ENCODE measurements at regions not wholly inside any gene's neighbourhood (a gene's known extent, or its start where the extent isn't known, plus 50 kb on each side); places are given as distances from the start of the nearest gene placed in this dataset.
"Not testable (repeated sequence)": the region's sequence is repeated elsewhere in the genome, so short reads cannot be mapped to it uniquely, and the experiment has no call there.

- no peaks in the 10 kb centered on the region for H3K4me1 ChIP-seq
- in situ Hi-C loops (cut with MboI; ENCODE audit: low sequenced_read_pairs in 4 of 4) = no loop called here
- no peaks in the 10 kb centered on the region for H3K9me3 ChIP-seq
- intact Hi-C loops (cut with DNase I; ENCODE audit: low total_unique reads) = loop anchor here (10.0 kb wide), 1 partner anchor 274 kb away; the partner anchor contains the start of gene FAM43A
- H3K4me3 ChIP-seq = no peak overlapping the region
- H3K27ac ChIP-seq = no peak overlapping the region
- no peaks in the 10 kb centered on the region for H3K36me3 ChIP-seq
- H3K27me3 ChIP-seq = no peaks in the 10 kb centered on the region
- DNase-seq = no peak
- TF ChIP-seq POLR2A (IDR thresholded peaks at IDR 0.05) = no peak
- TF ChIP-seq, protein P1, sequence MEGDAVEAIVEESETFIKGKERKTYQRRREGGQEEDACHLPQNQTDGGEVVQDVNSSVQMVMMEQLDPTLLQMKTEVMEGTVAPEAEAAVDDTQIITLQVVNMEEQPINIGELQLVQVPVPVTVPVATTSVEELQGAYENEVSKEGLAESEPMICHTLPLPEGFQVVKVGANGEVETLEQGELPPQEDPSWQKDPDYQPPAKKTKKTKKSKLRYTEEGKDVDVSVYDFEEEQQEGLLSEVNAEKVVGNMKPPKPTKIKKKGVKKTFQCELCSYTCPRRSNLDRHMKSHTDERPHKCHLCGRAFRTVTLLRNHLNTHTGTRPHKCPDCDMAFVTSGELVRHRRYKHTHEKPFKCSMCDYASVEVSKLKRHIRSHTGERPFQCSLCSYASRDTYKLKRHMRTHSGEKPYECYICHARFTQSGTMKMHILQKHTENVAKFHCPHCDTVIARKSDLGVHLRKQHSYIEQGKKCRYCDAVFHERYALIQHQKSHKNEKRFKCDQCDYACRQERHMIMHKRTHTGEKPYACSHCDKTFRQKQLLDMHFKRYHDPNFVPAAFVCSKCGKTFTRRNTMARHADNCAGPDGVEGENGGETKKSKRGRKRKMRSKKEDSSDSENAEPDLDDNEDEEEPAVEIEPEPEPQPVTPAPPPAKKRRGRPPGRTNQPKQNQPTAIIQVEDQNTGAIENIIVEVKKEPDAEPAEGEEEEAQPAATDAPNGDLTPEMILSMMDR (IDR thresholded peaks at IDR 0.05 in 4 of 5, conservative IDR thresholded peaks at IDR 0.05 in 1 of 5) = no peak
- no peak for ATAC-seq
Observed at GRCh38 chr3:194959217-194959616, 273.5 kb downstream of the FAM43A start.

DNA sequence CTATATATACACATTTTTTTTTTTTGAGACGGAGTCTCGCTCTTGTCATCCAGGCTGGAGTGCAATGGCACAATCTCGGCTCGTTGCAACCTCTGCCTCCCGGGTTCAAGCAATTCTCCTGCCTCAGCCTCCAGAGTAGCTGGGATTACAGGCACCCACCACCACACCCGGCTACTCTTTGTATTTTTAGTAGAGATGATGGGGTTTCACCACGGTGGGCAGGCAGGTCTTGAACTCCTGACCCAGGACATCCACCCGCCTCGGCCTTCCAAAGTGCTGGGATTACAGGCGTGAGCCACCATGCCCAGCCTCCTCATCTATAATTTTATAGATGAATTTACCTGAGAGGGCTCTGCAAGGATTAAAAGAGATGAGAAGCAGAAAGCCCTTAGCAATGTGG is 274.0 kb downstream of the FAM43A start:
- ATAC-seq; H3K27me3 ChIP-seq; H3K36me3 ChIP-seq; DNase-seq; H3K4me1 ChIP-seq; H3K9me3 ChIP-seq; H3K4me3 ChIP-seq; H3K27ac ChIP-seq; in situ Hi-C loops (cut with MboI; ENCODE audit: low sequenced_read_pairs in 4 of 4): not testable (repeated sequence)
- intact Hi-C loops (cut with DNase I; ENCODE audit: low total_unique reads) = loop anchor here (10.0 kb wide), 1 partner anchor 275 kb away; the partner anchor contains the start of gene FAM43A

DNA sequence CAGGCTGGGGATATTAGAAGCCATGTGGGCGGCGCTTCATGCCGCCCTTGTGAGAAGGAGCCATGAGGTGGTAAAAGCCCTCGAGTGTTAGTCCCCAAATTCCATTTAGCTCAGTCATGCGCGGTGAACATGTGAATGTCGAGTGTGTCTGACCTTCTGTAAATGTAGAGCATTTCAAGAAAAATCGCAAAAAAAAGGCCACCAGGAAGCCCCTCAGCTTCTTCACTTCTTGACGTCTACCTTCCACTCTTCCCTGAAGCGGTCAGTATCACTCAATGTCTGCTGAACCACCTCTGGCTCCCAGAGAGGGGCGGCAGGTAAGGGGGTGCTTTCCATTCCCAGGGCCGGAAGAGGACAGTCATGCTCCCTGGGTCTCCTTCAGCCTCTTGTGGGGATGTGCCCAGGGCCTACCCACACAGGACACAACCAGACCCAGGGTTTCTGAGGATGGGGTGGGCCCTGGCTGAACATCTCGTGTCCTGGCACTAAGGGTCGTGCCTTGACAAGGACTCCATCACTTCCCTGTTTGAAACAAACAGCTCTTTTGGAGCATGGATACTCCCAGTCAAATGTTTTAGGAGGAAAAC is 274.9 kb downstream of the FAM43A start:
- no peaks in the 10 kb centered on the region for H3K4me1 ChIP-seq
- no peak for TF ChIP-seq POLR2A (IDR thresholded peaks at IDR 0.05)
- TF ChIP-seq, protein P1 (IDR thresholded peaks at IDR 0.05 in 4 of 5, conservative IDR thresholded peaks at IDR 0.05 in 1 of 5) = no peak
- no peaks in the 10 kb centered on the region for H3K9me3 ChIP-seq
- DNase-seq (no peak), ATAC-seq (no peak)
- H3K4me3 ChIP-seq = no peak overlapping the region
- H3K27me3 ChIP-seq = no peaks in the 10 kb centered on the region
- intact Hi-C loops (cut with DNase I; ENCODE audit: low total_unique reads) (no loop called here), in situ Hi-C loops (cut with MboI; ENCODE audit: low sequenced_read_pairs in 4 of 4) (no loop called here)
- no peak overlapping the region for H3K27ac ChIP-seq
- no peaks in the 10 kb centered on the region for H3K36me3 ChIP-seq

- Histone ChIP-seq H3K4me3 (no peak overlapping the region), H3K9me3 (no peaks in the 10 kb centered on the region), H3K27me3 (no peaks in the 10 kb centered on the region), H3K27ac (no peak overlapping the region), H3K36me3 (no peaks in the 10 kb centered on the region), H3K4me1 (no peaks in the 10 kb centered on the region)
- DNase-seq (no peak), ATAC-seq (no peak)
- in situ Hi-C loops (cut with MboI; ENCODE audit: low sequenced_read_pairs in 4 of 4) = no loop called here
- TF ChIP-seq, protein P1 (IDR thresholded peaks at IDR 0.05 in 4 of 5, conservative IDR thresholded peaks at IDR 0.05 in 1 of 5) = no peak
- TF ChIP-seq POLR2A (IDR thresholded peaks at IDR 0.05) = no peak
- intact Hi-C loops (cut with DNase I; ENCODE audit: low total_unique reads) = no loop called here
Observed at GRCh38 chr3:194961149-194961548, 275.5 kb downstream of the FAM43A start.

GRCh38 chr3:194961571-194961970 is 275.9 kb downstream of the FAM43A start:
- no peak for DNase-seq
- H3K27ac ChIP-seq = no peak overlapping the region
- H3K36me3 ChIP-seq = no peaks in the 10 kb centered on the region
- H3K4me1 ChIP-seq = no peaks in the 10 kb centered on the region
- TF ChIP-seq, protein P1 (IDR thresholded peaks at IDR 0.05 in 4 of 5, conservative IDR thresholded peaks at IDR 0.05 in 1 of 5) = no peak
- TF ChIP-seq POLR2A (IDR thresholded peaks at IDR 0.05) = no peak
- intact Hi-C loops (cut with DNase I; ENCODE audit: low total_unique reads) (no loop called here), in situ Hi-C loops (cut with MboI; ENCODE audit: low sequenced_read_pairs in 4 of 4) (no loop called here)
- no peak for ATAC-seq
- H3K9me3 ChIP-seq = no peaks in the 10 kb centered on the region
- no peak overlapping the region for H3K4me3 ChIP-seq
- H3K27me3 ChIP-seq = no peaks in the 10 kb centered on the region

Data from gastrocnemius medialis (tissue), 4 donors.